Inflammatory macrophage treated with lipopolysaccharide for 1 hour (primary cell): ENCODE measurements at regions not wholly inside any gene's neighbourhood (a gene's known extent, or its start where the extent isn't known, plus 50 kb on each side); places are given as distances from the start of the nearest gene placed in this dataset.
A peak's percentile ranks its signal among the peaks of the same experiment; 100 is the strongest.

ENCODE experiments used
- DNase-seq, 2 donors: peaks; one replicate each; pipeline ENCODE4 v3.0.0-alpha.2; 2020 to 2022

DNA sequence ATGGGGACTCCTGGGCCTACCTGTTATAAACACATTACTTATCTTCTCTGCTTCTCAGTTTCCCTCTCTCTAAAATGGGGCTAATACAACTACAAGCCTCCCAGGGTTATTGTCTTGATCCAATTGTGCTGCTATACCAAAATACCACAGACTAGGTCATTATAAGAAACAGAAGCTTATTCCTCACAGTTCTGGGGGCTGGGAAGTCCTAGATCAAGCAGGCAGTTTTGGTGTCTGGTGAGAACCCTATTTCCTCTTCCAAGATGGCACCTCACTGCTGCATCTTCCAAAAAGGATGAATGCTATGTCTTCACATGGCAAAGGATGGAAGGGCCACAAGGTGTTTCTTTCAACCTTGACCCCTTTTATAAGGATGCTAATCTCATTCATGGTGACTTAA, 732.9 kb upstream of the TBX3 start:
- DNase-seq: no peak

GRCh38 chr12:115413626-115414025, 729.7 kb upstream of the TBX3 start:
- no peak for DNase-seq

DNA sequence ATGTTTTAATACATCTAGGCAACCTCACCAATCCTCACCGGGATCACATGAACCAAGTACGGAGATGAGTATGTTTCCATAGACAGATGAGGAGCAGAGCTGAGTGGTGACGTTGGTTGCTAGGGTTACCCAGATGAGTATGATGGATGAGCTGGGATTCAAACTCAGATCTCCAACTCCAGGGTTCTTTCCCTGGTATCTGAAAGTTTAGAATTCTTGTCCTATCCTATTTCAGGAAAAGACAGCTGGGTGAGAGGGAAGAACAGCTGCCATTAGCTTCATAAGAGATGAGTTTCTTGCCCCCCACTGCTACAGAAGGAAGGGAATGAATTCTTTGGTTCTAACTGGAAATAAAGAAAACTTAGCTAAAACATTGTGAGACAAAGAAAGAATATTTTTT, 728.9 kb upstream of the TBX3 start:
- DNase-seq: no peak

DNA sequence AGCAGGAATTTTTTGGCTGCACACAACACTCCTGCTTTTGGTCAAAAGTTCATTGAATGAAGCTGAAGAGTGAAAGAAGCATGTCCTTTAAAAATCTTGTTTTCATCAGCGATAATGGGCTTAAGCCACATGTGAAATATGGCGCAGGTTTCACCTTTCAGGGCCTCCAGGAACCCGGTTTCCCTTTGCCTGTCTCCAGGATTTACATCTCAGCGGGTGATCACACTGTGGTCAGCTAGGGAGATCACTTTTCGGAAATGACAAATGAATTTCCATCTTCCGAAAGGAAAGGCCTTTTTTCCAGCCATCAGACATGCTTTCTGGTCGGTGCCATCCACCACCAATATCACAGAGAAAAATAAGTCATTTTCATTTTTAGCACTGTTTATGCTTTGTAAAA, 727.1 kb upstream of the TBX3 start:
- DNase-seq: no peak

- no peak for DNase-seq
These were observed 724.7 kb upstream of the TBX3 start for GRCh38 chr12:115408642-115409041.

DNA sequence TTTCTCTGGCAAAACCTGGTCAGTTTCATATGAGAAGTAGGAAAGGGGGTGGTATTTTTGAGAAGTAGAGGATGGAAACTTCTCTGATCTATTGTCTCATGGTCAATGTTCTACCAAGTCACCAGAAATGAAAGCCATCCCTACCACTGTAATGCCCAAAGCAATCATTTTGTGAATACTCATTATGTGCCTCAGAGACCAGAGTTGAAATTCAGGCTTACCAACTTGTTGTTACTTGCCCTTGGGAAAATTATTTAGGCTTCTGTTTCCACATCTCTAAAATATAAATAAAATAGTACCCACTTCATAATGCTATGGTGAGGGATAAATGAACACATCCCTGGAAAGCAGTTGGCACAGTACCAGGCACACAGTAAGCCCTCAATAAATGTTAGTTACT, 723.7 kb upstream of the TBX3 start:
- DNase-seq: no peak

- DNase-seq: no peak
These were observed 723.1 kb upstream of the TBX3 start for GRCh38 chr12:115407036-115407435.

- no peak for DNase-seq
These were observed 721.5 kb upstream of the TBX3 start for GRCh38 chr12:115405471-115405860.

DNA sequence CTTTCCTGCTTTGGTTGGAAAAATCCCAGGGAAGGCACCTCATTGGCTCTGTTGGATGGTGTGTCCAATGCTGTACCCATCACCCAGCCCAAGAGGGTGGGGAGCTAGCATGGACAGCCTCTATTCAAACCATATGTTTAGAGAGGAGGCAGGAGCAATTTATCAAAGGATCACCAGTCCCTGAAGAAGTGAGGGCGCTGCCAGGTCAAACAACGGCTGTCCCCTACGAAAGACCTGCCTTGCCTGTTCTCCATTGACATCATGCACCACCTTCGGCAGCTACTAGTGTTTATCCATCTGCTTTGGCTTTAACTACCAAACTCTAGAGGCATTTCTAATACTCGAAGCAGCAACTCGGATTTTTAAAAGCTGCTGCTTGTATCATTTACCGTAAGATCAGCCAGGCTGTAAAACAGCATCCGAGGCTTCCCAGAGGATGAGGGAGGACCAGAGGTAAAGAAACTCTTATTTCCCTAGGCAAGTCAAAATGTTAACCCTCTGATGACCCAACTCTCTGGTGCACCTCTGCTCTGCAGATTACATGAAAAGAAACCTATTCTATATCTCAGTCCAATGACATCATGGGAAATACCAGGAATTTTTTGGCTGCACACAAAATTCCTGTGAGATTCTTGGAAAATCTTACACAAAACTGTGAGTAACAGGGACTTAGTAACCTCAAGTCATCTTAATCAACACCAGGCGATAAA, 720.9 kb upstream of the TBX3 start:
- DNase-seq: no peak

GRCh38 chr12:115403689-115404088, 719.7 kb upstream of the TBX3 start:
- no peak for DNase-seq

DNA sequence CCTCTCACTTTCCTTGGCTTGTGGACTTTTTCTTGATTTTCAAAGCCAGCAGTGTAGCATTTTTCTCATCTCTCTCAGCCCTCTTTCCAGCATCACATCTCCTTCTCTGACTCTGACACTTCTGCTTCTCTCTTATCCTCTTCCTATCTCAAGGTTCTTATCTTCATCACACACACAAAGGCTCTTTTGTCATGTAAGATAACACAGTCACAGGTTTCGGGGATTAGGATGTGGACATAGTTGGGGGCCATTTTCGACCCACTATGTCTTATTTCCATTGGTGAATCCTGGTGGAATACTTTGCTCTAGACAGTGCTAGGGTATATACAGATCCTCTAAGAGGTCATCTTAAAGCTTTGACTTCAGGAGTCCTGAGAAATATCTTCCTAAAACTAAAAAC, 719.3 kb upstream of the TBX3 start:
- DNase-seq: no peak

GRCh38 chr12:115402443-115403180, 718.6 kb upstream of the TBX3 start:
- DNase-seq: no peak

- no peak for DNase-seq
These were observed 717.8 kb upstream of the TBX3 start for GRCh38 chr12:115401761-115402160.

DNA sequence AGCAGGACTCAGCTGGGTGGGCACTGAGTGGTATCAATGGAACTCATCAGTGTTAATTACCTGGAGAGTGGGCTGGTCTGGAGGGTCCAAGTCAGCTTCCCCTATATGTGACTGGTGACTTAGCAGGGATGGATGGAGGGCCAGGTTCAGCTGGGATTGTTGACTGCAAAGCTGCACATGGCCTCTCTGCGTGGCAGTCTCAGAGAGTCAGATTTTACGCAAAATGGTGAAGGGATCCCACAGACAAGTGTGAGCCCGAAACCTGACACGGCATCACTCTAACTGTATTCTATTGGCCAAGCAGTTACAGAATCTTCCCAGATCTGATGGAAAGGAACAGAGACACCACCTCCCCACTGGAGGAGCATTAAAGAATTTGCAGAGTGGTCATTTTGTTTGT, 716.0 kb upstream of the TBX3 start:
- no peak for DNase-seq

DNA sequence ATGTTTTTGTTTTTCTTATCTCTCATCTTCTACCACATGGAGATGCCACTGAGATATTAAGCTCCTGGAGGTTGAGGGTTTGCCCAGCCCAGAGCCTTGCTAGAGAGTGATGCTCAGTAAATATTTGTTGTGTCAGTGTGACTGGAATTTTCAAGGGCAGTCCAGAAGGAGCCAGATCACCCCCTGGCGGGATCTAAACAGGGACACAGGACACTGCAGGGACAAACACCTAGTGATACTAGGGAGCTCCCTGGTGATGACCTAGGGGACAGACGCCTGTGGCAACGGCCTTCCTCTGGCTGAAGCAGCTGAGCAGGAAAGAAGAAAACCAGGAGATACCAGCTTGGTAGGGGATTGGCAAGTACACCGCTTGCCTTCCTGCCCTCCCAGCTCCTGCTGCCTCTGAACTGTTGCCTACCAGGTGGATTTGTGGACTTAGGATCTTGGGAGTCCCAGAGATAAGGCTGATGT, 714.4 kb upstream of the TBX3 start:
- DNase-seq: no peak

- no peak for DNase-seq
These were observed 712.6 kb upstream of the TBX3 start for GRCh38 chr12:115396567-115396966.

DNA sequence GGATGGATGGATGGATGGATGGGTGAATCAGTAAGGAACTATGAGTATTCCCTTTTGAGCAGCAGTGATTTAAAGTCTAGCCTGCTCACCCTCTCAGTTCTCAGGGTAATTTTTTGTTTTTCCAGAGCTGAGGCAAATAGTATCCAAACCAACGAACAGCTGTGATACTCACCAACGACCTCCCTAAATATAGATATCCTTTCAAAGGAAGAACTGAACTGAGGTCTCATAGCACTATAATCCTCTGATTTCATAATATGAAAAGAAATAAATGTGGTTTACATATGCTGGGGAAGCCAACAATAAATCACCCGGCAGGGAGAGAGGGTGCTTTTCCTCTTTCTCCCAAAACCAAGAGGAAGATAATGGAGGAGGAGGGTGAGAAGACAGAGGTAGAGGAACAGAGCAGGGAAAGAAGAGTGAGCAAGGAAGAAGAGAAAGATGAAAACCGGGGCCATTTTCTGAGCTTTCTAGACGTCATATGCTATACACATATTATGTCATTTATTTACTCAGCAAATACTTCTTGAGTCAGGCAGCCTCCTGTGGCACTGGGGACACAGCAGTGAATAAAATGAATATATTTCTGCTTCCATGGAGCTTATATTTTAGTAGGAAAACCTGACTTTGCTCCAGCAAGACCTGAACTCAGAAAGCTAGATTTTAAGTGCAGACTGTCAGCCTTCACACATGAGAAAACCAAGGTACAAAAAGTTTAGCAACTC, 710.7 kb upstream of the TBX3 start:
- no peak for DNase-seq

GRCh38 chr12:115388139-115388538, 704.2 kb upstream of the TBX3 start:
- DNase-seq: peak in 1 of 2 donors; percentile 9

DNA sequence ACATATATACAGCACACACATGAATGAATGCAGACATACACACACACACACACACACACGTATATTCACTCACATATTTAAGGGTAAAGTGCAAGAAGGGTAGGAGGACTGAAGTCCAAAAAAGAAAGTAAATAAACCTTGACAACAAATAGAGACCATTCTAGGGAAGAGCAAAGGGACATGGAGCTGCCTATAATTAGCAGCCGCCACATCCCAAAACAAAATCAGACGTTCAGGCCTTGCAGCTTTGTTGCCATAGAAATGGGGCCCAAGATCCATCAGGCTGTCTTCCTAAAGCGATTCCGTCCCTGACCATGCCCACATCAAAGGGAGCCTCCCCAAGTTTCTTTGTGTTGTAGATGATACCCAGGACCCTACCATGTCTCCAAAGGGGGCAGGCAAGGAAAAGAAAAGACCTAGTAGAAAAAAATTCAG, 703.5 kb upstream of the TBX3 start:
- DNase-seq: no peak

GRCh38 chr12:115386946-115387345, 703.0 kb upstream of the TBX3 start:
- DNase-seq: no peak

DNA sequence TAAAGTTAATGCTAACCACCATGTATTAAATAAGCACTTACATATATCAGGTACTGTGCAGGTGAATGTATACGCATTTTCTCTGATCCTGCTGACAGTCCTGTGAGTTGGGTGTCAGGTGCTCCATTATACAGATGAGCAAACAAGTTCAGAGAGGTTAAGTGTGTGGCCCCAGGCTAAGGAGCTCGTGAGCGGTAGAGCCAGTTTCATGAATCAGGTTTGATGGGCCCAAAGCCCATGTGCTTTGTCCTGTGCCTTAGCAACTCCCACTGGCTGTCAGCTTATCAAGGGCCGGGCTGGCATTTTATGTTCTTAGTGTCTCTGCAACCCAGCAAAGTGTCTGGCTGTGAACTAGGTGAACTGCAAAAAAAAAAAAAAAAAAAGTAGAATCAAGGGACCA, 701.2 kb upstream of the TBX3 start:
- no peak for DNase-seq

DNA sequence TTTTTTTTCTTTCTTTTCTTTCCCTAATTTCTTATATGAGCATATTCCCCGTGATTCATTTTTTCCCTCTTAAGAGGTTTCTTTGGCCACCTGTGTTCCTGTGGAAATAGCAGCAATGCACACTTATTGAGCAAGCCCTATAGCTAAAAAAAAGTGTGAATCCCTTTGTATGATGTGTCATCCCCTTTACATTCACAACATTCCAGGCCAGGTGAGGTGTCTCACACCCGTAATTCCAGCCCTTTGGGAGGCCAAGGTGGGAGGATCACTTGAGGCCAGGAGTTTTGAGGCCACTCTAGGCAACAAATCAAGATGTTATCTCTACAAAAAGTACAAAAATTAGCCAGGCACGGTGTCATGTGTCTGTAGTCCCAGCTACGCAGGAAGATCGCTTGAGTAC, 700.4 kb upstream of the TBX3 start:
- no peak for DNase-seq

GRCh38 chr12:115383668-115384067, 699.7 kb upstream of the TBX3 start:
- DNase-seq: no peak

GRCh38 chr12:115382681-115383080, 698.7 kb upstream of the TBX3 start:
- no peak for DNase-seq
